ENCODE measurements at regions not wholly inside any gene's neighbourhood (a gene's known extent, or its start where the extent isn't known, plus 50 kb on each side); places are given as distances from the start of the nearest gene placed in this dataset.

DNA sequence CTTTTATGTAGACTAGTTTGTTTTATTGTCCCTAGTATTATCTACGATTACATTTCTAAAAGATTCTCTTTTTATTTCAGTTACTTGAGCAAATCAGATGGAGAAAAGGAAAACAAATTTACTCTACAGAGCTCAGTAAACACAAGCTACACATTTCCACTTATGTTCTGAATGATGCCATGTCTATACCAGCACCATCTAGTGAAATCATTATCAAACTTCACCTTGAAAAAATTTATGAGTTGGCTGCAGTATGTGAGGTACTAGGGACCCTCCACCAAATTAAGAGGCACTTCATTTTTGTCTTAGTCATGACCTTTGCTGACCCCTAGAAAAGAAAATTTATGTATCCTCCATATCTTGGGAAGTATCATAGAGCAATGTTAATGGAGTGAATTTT lies 827.4 kb downstream of the SI start:
- DNase-seq (ENCODE audit: low read depth): no peak
- TF ChIP-seq, protein P1, sequence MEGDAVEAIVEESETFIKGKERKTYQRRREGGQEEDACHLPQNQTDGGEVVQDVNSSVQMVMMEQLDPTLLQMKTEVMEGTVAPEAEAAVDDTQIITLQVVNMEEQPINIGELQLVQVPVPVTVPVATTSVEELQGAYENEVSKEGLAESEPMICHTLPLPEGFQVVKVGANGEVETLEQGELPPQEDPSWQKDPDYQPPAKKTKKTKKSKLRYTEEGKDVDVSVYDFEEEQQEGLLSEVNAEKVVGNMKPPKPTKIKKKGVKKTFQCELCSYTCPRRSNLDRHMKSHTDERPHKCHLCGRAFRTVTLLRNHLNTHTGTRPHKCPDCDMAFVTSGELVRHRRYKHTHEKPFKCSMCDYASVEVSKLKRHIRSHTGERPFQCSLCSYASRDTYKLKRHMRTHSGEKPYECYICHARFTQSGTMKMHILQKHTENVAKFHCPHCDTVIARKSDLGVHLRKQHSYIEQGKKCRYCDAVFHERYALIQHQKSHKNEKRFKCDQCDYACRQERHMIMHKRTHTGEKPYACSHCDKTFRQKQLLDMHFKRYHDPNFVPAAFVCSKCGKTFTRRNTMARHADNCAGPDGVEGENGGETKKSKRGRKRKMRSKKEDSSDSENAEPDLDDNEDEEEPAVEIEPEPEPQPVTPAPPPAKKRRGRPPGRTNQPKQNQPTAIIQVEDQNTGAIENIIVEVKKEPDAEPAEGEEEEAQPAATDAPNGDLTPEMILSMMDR (IDR thresholded peaks at IDR 0.05; ENCODE audit: insufficient read depth, low read depth, low read length): no peak
- H3K4me3 ChIP-seq (ENCODE audit: low read depth, low read length): no peak overlapping the region

DNA sequence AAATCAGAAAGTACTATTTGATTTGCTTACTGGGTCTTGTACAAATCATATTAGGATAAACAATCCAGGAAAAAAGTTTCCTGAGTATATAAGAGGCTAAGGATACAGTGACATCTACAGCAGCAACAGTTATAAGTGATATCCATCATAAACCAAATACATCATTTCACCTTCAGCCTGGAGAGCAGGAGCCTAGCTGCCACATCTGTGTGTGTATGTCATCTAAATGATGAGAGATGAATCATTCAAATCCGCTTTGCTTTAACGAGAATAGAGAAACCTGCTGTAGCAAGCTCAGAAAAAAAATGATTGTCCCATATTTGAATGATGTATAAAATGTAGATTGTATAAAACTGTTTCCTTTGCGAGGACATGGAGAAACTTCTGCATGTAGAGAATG lies 841.4 kb downstream of the SI start:
- no peak overlapping the region for H3K4me3 ChIP-seq (ENCODE audit: low read depth, low read length)
- no peak for DNase-seq (ENCODE audit: low read depth)
- TF ChIP-seq, protein P1 (IDR thresholded peaks at IDR 0.05; ENCODE audit: insufficient read depth, low read depth, low read length): no peak

DNA sequence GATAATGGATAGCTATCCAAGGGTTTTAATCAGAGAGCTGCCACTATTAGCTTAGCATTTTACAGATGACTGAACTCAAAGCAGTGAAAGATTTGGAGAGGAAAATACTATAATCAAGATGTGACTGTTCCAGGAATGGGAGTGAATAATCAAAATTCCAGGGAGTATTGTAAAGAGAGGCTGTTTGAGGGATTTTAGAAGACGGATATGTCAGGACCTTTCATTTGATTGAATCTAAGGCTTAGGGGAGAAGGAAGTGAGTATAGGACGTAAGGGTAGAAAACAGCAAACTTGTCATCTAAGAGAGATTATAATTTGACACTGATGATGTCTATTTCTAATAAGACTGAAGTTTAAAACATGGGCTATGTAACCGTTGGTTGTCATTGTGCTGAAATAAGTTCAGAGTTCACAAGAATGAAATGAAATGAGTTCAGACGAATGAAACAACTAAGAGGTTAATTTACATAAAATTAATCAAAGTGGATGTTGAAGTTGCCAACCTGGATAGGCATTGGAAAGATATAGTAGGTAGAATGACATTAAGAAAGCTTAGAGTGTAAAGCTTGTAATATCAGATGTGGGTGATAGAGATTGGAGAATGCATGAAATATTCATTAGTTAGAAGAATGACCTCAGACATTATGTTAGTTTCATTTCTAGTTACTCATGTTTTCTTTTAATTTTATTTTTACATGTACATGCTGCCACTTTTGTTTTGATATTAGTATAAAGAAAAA lies 842.8 kb downstream of the SI start:
- DNase-seq (ENCODE audit: low read depth): no peak
- H3K4me3 ChIP-seq (ENCODE audit: low read depth, low read length): no peak overlapping the region
- TF ChIP-seq, protein P1 (IDR thresholded peaks at IDR 0.05; ENCODE audit: insufficient read depth, low read depth, low read length): no peak

DNA sequence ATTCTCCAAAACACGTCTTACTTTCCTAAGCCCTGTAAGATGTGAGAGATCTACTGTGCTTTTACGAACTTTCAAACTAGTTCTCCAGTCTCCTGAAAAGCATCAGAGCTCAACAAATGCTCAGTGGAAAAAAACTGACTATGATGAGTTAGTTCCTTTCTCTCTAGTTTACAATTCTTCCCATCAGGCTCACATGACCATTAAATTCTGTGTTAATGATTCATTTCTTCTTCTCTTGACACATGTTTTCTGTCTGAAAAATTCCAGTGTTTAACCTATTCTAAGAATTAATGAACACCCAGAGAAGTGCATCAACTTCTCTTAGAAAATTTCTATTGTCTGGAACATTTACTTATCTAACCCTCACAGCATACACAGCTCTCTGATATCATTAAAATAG lies 844.3 kb downstream of the SI start:
- H3K4me3 ChIP-seq (ENCODE audit: low read depth, low read length): no peak overlapping the region
- TF ChIP-seq, protein P1 (IDR thresholded peaks at IDR 0.05; ENCODE audit: insufficient read depth, low read depth, low read length): no peak
- no peak for DNase-seq (ENCODE audit: low read depth)

DNA sequence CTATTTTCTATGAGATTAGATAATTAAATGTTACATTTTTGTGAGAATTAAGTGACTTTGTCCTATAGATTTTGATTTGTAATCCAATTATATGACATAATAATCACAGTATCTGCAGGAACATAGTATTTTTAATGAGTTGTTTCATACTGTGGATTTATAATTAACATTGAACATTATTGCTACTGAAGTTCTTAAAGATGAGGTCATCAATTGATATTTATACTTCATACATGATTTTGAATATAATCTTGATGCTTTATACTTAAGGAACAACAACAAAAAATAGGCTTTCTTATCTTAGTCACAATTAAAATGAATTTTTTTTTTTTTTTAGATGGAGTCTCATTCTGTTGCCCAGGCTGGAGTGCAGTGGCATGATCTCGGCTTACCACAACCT lies 846.6 kb downstream of the SI start:
- no peak for DNase-seq (ENCODE audit: low read depth)
- TF ChIP-seq, protein P1 (IDR thresholded peaks at IDR 0.05; ENCODE audit: insufficient read depth, low read depth, low read length): no peak
- no peak overlapping the region for H3K4me3 ChIP-seq (ENCODE audit: low read depth, low read length)

DNA sequence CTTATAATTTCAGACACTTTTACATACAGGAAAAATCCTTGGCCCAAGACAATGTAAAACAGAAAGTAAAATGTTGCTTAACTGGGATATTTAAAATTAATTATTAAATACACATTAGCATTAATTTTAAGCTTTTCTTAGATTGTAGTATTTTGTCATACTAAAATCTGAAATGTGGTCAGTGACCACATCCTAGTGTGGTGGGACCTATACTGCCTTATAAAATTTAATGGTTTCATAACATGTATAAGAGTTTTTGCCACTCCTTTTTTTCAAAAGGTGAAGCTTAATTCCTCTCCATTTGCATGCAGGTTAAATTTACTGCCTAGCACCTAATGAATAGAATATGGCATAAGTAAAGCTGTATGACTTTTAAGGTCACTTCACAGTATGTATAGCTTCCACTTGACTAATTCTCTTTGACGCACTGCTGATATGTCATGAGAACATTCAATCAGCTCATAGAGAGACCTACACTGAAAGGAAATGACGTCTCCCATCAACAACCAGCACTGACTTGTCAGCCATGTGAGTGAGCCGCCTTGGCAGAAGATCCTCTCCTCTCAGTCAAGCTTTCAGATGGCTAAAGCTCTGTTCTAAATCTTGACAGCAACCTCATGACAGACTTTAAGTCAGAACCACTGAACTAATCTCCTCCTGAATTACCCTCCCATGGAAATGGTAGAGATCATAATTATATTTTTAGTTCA lies 847.8 kb downstream of the SI start:
- TF ChIP-seq, protein P1 (IDR thresholded peaks at IDR 0.05; ENCODE audit: insufficient read depth, low read depth, low read length): no peak

More for the DNA sequence above, 847.8 kb downstream of the SI start:
- no peak overlapping the region for H3K4me3 ChIP-seq (ENCODE audit: low read depth, low read length)
- DNase-seq (ENCODE audit: low read depth): no peak
